Fibroblast of pulmonary artery (primary cell): ENCODE measurements at regions not wholly inside any gene's neighbourhood (a gene's known extent, or its start where the extent isn't known, plus 50 kb on each side); places are given as distances from the start of the nearest gene placed in this dataset.

Experiments used
- DNase-seq: peaks from one replicate; pipeline ENCODE4 v3.0.0-alpha.2; 2010; ENCODE audit warnings: low read depth
- H3K4me3 ChIP-seq: replicated peaks from 2 replicates; pipeline ENCODE4 v1.5.1; 2011; ENCODE audit warnings: low read depth, mild to moderate bottlenecking, control low read depth, low read length, moderate library complexity
- CTCF ChIP-seq: IDR thresholded peaks from 2 replicates; pipeline ENCODE4 v1.5.1; 2011; ENCODE audit warnings: mild to moderate bottlenecking, control low read depth, low read length, inconsistent platforms; ENCODE audit errors: missing control alignments

GRCh38 chr5:6198531-6198930 lies 179.8 kb downstream of the MED10 start:
- TF ChIP-seq CTCF, result no peak
- DNase-seq, result no peak
- no peak overlapping the region for H3K4me3 ChIP-seq

- no peak overlapping the region for H3K4me3 ChIP-seq
- no peak for TF ChIP-seq CTCF
- no peak for DNase-seq
Observed at GRCh38 chr5:6197427-6197826, 180.9 kb downstream of the MED10 start.

- no peak overlapping the region for H3K4me3 ChIP-seq
- no peak for TF ChIP-seq CTCF
- DNase-seq, result no peak
Observed at GRCh38 chr5:6195711-6196358, 182.5 kb downstream of the MED10 start.

GRCh38 chr5:6194906-6195612 lies 183.3 kb downstream of the MED10 start:
- no peak overlapping the region for H3K4me3 ChIP-seq
- TF ChIP-seq CTCF, result no peak
- DNase-seq, result no peak

- DNase-seq, result no peak
- no peak for TF ChIP-seq CTCF
- no peak overlapping the region for H3K4me3 ChIP-seq
Observed at GRCh38 chr5:6194261-6194875, 184.0 kb downstream of the MED10 start.

GRCh38 chr5:6193310-6193709 lies 185.0 kb downstream of the MED10 start:
- H3K4me3 ChIP-seq, result no peak overlapping the region
- no peak for DNase-seq
- no peak for TF ChIP-seq CTCF
